ENCODE measurements at regions not wholly inside any gene's neighbourhood (a gene's known extent, or its start where the extent isn't known, plus 50 kb on each side); places are given as distances from the start of the nearest gene placed in this dataset.

- H3K9me3 Mint-ChIP-seq: peaks cover 2% of the 10 kb centered on the region
- H3K36me3 Mint-ChIP-seq (ENCODE audit: low read depth): no peaks in the 10 kb centered on the region
- DNase-seq (no peak), ATAC-seq (no peak)
- no peaks in the 10 kb centered on the region for H3K27me3 Mint-ChIP-seq
- H3K27ac Mint-ChIP-seq: no peak overlapping the region
- TF ChIP-seq, protein P1, sequence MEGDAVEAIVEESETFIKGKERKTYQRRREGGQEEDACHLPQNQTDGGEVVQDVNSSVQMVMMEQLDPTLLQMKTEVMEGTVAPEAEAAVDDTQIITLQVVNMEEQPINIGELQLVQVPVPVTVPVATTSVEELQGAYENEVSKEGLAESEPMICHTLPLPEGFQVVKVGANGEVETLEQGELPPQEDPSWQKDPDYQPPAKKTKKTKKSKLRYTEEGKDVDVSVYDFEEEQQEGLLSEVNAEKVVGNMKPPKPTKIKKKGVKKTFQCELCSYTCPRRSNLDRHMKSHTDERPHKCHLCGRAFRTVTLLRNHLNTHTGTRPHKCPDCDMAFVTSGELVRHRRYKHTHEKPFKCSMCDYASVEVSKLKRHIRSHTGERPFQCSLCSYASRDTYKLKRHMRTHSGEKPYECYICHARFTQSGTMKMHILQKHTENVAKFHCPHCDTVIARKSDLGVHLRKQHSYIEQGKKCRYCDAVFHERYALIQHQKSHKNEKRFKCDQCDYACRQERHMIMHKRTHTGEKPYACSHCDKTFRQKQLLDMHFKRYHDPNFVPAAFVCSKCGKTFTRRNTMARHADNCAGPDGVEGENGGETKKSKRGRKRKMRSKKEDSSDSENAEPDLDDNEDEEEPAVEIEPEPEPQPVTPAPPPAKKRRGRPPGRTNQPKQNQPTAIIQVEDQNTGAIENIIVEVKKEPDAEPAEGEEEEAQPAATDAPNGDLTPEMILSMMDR (IDR thresholded peaks at IDR 0.05): no peak
- POLR2A ChIA-PET: no interaction called here
- no peak overlapping the region for H3K4me3 Mint-ChIP-seq
- intact Hi-C loops (cut with micrococcal nuclease): no loop called here
- H3K4me1 Mint-ChIP-seq (ENCODE audit: low read depth): no peaks in the 10 kb centered on the region
- CTCF ChIA-PET: no interaction called here
Observed at GRCh38 chr3:189446959-189447560, 184.1 kb upstream of the TP63 start.

- DNase-seq: no peak
- no peak for ATAC-seq
Observed at GRCh38 chr3:189449084-189449483, 182.1 kb upstream of the TP63 start.

GRCh38 chr3:189455009-189455408 is 176.2 kb upstream of the TP63 start:
- H3K4me1 Mint-ChIP-seq (ENCODE audit: low read depth): no peaks in the 10 kb centered on the region
- TF ChIP-seq, protein P1 (IDR thresholded peaks at IDR 0.05): no peak
- ATAC-seq: no peak
- H3K27me3 Mint-ChIP-seq: no peaks in the 10 kb centered on the region
- ChIA-PET CTCF (no interaction called here), POLR2A (no interaction called here)
- no peaks in the 10 kb centered on the region for H3K9me3 Mint-ChIP-seq
- H3K4me3 Mint-ChIP-seq: no peak overlapping the region
- intact Hi-C loops (cut with micrococcal nuclease): no loop called here
- no peak overlapping the region for H3K27ac Mint-ChIP-seq
- H3K36me3 Mint-ChIP-seq (ENCODE audit: low read depth): no peaks in the 10 kb centered on the region
- DNase-seq: no peak

More at GRCh38 chr3:189449084-189449483, 182.1 kb upstream of the TP63 start:
- POLR2A ChIA-PET: no interaction called here
- H3K36me3 Mint-ChIP-seq (ENCODE audit: low read depth): no peaks in the 10 kb centered on the region
- no peaks in the 10 kb centered on the region for H3K9me3 Mint-ChIP-seq
- intact Hi-C loops (cut with micrococcal nuclease): no loop called here
- H3K4me1 Mint-ChIP-seq (ENCODE audit: low read depth): no peaks in the 10 kb centered on the region
- CTCF ChIA-PET: interaction anchor here (0.7 kb wide), 1 partner anchor 1364 kb away, joined by 3 read pairs; no protein-coding TSS in a partner anchor
- H3K27me3 Mint-ChIP-seq: no peaks in the 10 kb centered on the region
- TF ChIP-seq, protein P1 (IDR thresholded peaks at IDR 0.05): no peak
- H3K27ac Mint-ChIP-seq: no peak overlapping the region
- H3K4me3 Mint-ChIP-seq: no peak overlapping the region

DNA sequence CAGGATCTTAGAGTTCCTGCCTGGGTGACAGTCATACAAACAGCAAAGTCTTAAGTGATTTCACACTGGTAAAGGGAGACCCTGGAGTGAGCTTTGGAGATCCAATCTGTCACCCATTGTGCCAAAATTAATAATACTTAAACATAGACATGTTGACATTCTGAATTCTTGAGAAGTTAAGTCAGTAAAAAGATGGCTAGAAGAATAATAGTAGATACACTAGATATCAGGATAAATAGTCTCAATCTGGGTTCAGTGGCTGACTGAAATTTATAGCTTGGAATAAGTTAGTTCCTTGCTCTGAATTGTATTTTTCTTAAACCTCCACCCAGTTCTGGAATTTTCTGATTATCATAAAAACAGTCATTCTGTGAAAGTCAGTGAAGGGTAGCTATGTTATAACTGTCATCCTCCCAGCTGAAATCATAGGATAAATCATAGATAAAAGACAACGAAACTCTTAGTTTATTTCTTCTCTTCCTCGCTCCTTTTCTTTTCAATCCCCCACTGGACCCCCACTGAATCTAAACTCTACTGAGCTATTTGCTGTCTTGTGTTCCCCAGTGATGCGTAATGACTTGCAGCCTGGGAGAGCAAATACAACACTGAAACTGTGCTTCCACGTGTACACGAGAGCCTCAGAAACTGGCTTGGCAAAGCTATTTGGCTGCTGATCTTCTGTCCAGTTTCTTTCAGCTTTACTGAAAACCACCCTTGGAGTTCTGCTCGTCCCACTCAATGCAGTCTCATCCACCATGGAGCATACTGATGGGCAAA is 175.4 kb upstream of the TP63 start:
- Mint-ChIP-seq H3K4me3 (no peak overlapping the region), H3K27me3 (no peaks in the 10 kb centered on the region), H3K4me1 (ENCODE audit: low read depth) (no peaks in the 10 kb centered on the region), H3K27ac (no peak overlapping the region), H3K9me3 (no peaks in the 10 kb centered on the region), H3K36me3 (ENCODE audit: low read depth) (no peaks in the 10 kb centered on the region)
- CTCF ChIA-PET: no interaction called here
- ATAC-seq (no peak), DNase-seq (no peak)
- intact Hi-C loops (cut with micrococcal nuclease): no loop called here
- TF ChIP-seq, protein P1 (IDR thresholded peaks at IDR 0.05): no peak
- POLR2A ChIA-PET: no interaction called here

DNA sequence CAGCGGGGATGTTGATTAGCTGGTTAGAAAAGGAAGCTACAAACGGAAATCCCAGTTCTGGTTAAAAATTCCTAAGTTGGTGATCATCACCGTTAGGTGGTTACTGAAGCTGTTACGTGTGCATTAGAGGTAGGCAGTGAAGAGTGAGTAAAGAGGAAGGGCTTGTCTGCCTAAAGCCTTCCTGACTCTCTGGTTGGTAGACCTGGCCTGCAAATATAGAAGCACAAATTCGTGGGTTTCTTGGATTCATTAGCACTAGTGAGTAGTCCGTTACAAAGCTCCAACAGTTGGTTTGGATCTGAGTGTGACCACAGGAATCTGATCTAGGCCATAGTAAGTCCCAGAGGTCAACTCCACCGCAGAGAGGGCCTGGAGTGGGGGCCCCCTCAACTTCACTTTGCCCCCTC is 174.0 kb upstream of the TP63 start:
- no peak overlapping the region for H3K27ac Mint-ChIP-seq
- H3K4me1 Mint-ChIP-seq (ENCODE audit: low read depth): no peaks in the 10 kb centered on the region
- no peaks in the 10 kb centered on the region for H3K27me3 Mint-ChIP-seq
- CTCF ChIA-PET: no interaction called here
- H3K9me3 Mint-ChIP-seq: no peaks in the 10 kb centered on the region
- intact Hi-C loops (cut with micrococcal nuclease): no loop called here
- POLR2A ChIA-PET: no interaction called here
- TF ChIP-seq, protein P1 (IDR thresholded peaks at IDR 0.05): no peak
- no peak overlapping the region for H3K4me3 Mint-ChIP-seq
- ATAC-seq: no peak
- no peak for DNase-seq
- no peaks in the 10 kb centered on the region for H3K36me3 Mint-ChIP-seq (ENCODE audit: low read depth)
